ENCODE measurements at regions not wholly inside any gene's neighbourhood (a gene's known extent, or its start where the extent isn't known, plus 50 kb on each side); places are given as distances from the start of the nearest gene placed in this dataset.

DNA sequence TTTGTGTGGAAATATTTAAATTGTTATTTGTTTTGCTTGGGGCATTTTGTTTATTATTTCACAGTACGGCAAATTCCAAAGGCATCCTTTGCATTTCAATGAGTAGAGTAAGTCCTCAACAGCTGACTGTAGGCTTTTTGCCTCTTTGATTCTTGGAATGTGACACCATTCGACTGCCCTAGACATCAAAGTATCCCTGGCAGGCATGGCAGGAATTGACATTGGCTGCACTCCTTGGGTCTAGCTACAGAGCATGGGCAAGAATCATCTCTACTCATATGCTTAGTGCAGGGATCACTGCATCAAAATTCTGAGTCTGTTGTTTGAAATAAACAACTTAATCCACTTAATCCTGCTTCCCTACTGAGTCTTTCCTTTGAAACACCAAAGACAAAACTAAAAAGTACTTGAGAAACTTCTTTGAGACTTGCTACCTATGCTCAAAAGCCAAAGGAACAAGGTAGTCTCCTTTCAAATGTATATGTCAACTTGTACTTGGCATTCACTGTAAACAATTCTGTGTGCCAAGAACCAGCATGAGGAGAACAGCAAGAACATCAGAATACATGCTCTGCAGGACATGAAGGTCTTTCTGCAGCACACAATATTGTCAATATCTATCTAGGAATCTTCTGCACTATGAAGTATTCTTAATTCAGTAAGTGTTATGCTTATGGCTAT, 1569.0 kb upstream of the FLRT2 start:
- 40% methylated on average over 2 of the region's 2 CpGs for WGBS
- no peaks in the 10 kb centered on the region for H3K4me1 ChIP-seq
- no peaks in the 10 kb centered on the region for H3K9me3 ChIP-seq
- TF ChIP-seq, protein P1, sequence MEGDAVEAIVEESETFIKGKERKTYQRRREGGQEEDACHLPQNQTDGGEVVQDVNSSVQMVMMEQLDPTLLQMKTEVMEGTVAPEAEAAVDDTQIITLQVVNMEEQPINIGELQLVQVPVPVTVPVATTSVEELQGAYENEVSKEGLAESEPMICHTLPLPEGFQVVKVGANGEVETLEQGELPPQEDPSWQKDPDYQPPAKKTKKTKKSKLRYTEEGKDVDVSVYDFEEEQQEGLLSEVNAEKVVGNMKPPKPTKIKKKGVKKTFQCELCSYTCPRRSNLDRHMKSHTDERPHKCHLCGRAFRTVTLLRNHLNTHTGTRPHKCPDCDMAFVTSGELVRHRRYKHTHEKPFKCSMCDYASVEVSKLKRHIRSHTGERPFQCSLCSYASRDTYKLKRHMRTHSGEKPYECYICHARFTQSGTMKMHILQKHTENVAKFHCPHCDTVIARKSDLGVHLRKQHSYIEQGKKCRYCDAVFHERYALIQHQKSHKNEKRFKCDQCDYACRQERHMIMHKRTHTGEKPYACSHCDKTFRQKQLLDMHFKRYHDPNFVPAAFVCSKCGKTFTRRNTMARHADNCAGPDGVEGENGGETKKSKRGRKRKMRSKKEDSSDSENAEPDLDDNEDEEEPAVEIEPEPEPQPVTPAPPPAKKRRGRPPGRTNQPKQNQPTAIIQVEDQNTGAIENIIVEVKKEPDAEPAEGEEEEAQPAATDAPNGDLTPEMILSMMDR (IDR thresholded peaks at IDR 0.05): no peak
- no peak for TF ChIP-seq POLR2AphosphoS5 (IDR thresholded peaks at IDR 0.05)
- TF ChIP-seq POLR2A (IDR thresholded peaks at IDR 0.05): no peak
- no peak for TF ChIP-seq EP300 (IDR thresholded peaks at IDR 0.05)
- DNase-seq (ENCODE audit: low spot score in 2 of 2): no peak
- no peak overlapping the region for H3K27ac ChIP-seq
- no peaks in the 10 kb centered on the region for H3K27me3 ChIP-seq
- H3K4me3 ChIP-seq: no peak overlapping the region
- no peaks in the 10 kb centered on the region for H3K36me3 ChIP-seq

- H3K27me3 ChIP-seq: no peaks in the 10 kb centered on the region
- no peaks in the 10 kb centered on the region for H3K36me3 ChIP-seq
- no peak overlapping the region for H3K27ac ChIP-seq
- no peak for DNase-seq (ENCODE audit: low spot score in 2 of 2)
- WGBS: 74% methylated on average over 5 of the region's 5 CpGs
- H3K4me1 ChIP-seq: no peaks in the 10 kb centered on the region
- no peak overlapping the region for H3K4me3 ChIP-seq
- H3K9me3 ChIP-seq: no peaks in the 10 kb centered on the region
- TF ChIP-seq, protein P1 (IDR thresholded peaks at IDR 0.05): no peak
- TF ChIP-seq POLR2A (IDR thresholded peaks at IDR 0.05) (no peak), POLR2AphosphoS5 (IDR thresholded peaks at IDR 0.05) (no peak), EP300 (IDR thresholded peaks at IDR 0.05) (no peak)
Observed at GRCh38 chr14:83969998-83970397, 1559.9 kb upstream of the FLRT2 start.

- WGBS: 81% methylated on average over 3 of the region's 3 CpGs
- no peak overlapping the region for H3K27ac ChIP-seq
- no peaks in the 10 kb centered on the region for H3K27me3 ChIP-seq
- H3K4me1 ChIP-seq: peaks cover 10% of the 10 kb centered on the region
- H3K4me3 ChIP-seq: no peak overlapping the region
- DNase-seq (ENCODE audit: low spot score in 2 of 2): no peak
- no peaks in the 10 kb centered on the region for H3K36me3 ChIP-seq
- H3K9me3 ChIP-seq: no peaks in the 10 kb centered on the region
- TF ChIP-seq POLR2A (IDR thresholded peaks at IDR 0.05) (no peak), POLR2AphosphoS5 (IDR thresholded peaks at IDR 0.05) (no peak), EP300 (IDR thresholded peaks at IDR 0.05) (no peak)
- TF ChIP-seq, protein P1 (IDR thresholded peaks at IDR 0.05): no peak
Observed at GRCh38 chr14:83972631-83973030, 1557.3 kb upstream of the FLRT2 start.

DNA sequence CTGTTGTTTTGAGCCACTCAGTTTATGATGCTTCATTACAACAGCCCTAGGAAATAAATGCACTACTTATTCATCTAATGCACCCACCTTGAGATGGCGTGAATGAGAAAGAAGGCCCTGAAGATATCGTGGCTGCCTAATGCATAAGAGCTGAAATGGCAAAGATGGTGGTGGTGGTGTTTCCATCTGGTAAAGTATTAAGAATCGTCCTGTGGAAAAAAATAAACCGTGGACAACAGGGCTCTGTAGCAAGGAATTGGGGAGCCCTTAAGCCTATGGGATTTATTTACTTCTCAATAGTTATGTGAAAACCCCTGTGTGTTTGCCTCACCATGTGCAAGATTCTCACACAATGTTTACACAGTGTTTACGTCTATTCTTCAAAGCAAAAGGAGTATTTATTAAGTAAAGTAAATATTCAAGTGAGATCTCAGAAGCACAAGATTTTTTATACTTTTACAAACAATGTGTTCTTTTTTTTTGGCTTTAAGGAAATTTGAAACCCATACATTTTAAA, 1555.2 kb upstream of the FLRT2 start:
- WGBS: 90% methylated on average over 5 of the region's 5 CpGs
- Histone ChIP-seq H3K27me3 (no peaks in the 10 kb centered on the region), H3K4me1 (peaks cover 10% of the 10 kb centered on the region), H3K9me3 (no peaks in the 10 kb centered on the region), H3K36me3 (no peaks in the 10 kb centered on the region), H3K27ac (no peak overlapping the region), H3K4me3 (no peak overlapping the region)
- TF ChIP-seq POLR2AphosphoS5 (IDR thresholded peaks at IDR 0.05) (no peak), EP300 (IDR thresholded peaks at IDR 0.05) (no peak), POLR2A (IDR thresholded peaks at IDR 0.05) (no peak)
- TF ChIP-seq, protein P1 (IDR thresholded peaks at IDR 0.05): no peak
- DNase-seq (ENCODE audit: low spot score in 2 of 2): no peak

GRCh38 chr14:83975435-83975834, 1554.5 kb upstream of the FLRT2 start:
- Histone ChIP-seq H3K9me3 (no peaks in the 10 kb centered on the region), H3K4me1 (peaks cover 10% of the 10 kb centered on the region), H3K4me3 (no peak overlapping the region), H3K27ac (no peak overlapping the region), H3K27me3 (no peaks in the 10 kb centered on the region), H3K36me3 (no peaks in the 10 kb centered on the region)
- TF ChIP-seq POLR2AphosphoS5 (IDR thresholded peaks at IDR 0.05) (no peak), EP300 (IDR thresholded peaks at IDR 0.05) (no peak), POLR2A (IDR thresholded peaks at IDR 0.05) (no peak)
- TF ChIP-seq, protein P1 (IDR thresholded peaks at IDR 0.05): no peak
- 43% methylated on average over 2 of the region's 2 CpGs for WGBS
- DNase-seq (ENCODE audit: low spot score in 2 of 2): no peak
